B cell (primary cell): ENCODE measurements at regions not wholly inside any gene's neighbourhood (a gene's known extent, or its start where the extent isn't known, plus 50 kb on each side); places are given as distances from the start of the nearest gene placed in this dataset.

Experiments
- ATAC-seq: fragments of 200-7000 bp; cut with Tn5 transposase; one replicate; pipeline ENCODE4 v1.10.0; 2021; ENCODE audit warnings: low read depth, mild to moderate bottlenecking, moderate number of reproducible peaks, moderate library complexity
- CTCF ChIA-PET: fragments of 350-600 bp; sonication (Branson Sonifier 250); formaldehyde crosslinking; loops from one replicate; lab custom pipeline; 2021; ENCODE audit warnings: antibody characterized with exemption, inconsistent platforms; lab: Charles Lee
- POLR2A ChIA-PET: fragments of 350-600 bp; sonication (Branson Sonifier 250); formaldehyde crosslinking; loops from one replicate; lab custom pipeline; 2021; ENCODE audit warnings: antibody characterized with exemption; lab: Charles Lee
- DNase-seq: peaks from one replicate; pipeline ENCODE4 v3.0.0; 2013
- H2AFZ ChIP-seq: 2 replicates; pipeline ENCODE4 v1.6.1; 2012; ENCODE audit warnings: mild to moderate bottlenecking, low read depth, low read length; ENCODE audit not compliant: insufficient read depth, poor library complexity, severe bottlenecking
- H3K27ac ChIP-seq, 2 donors: 1 replicate in 1 of 2; 2 replicates in 1 of 2; pipeline ENCODE4 v1.5.1; 2012 to 2013; ENCODE audit warnings: low read length in 2 of 2, mild to moderate bottlenecking in 2 of 2, moderate library complexity in 1 of 2
- H3K27me3 ChIP-seq, 4 experiments: fragments of 200-600 bp in 1 of 4; sonication (generic) in 1 of 4; replicated peaks in 1 of 4; 1 replicate in 2 of 4; 2 replicates in 2 of 4; pipeline versions ENCODE4 v1.6.1 to v1.7.0; 2013 to 2016; ENCODE audit warnings: low read length in 3 of 4, mild to moderate bottlenecking in 2 of 4, mixed read lengths in 1 of 4, moderate library complexity in 1 of 4; ENCODE audit not compliant: insufficient read depth in 4 of 4, control insufficient read depth in 3 of 4; ENCODE audit errors: control extremely low read depth in 1 of 4
- H3K36me3 ChIP-seq, 2 experiments: replicated peaks in 1 of 2; 1 replicate in 1 of 2; 2 replicates in 1 of 2; pipeline versions ENCODE4 v1.6.1 to v1.7.1; 2013; ENCODE audit warnings: low read length in 1 of 2; ENCODE audit not compliant: insufficient read depth in 2 of 2, control insufficient read depth in 1 of 2; ENCODE audit errors: control extremely low read depth in 1 of 2, extremely low read depth in 1 of 2
- H3K4me1 ChIP-seq, 2 donors: fragments of 200-600 bp in 1 of 2; sonication (generic) in 1 of 2; 1 replicate in 1 of 2; 2 replicates in 1 of 2; pipeline versions ENCODE4 v1.5.1 to v1.6.1; 2013 to 2017; ENCODE audit warnings: low read length in 2 of 2; ENCODE audit not compliant: control insufficient read depth in 2 of 2, insufficient read depth in 2 of 2
- H3K4me2 ChIP-seq: replicated peaks from 2 replicates; pipeline ENCODE3; 2012; ENCODE audit warnings: mild to moderate bottlenecking, low read depth, low read length; ENCODE audit not compliant: poor library complexity, severe bottlenecking
- H3K4me3 ChIP-seq, 5 experiments: fragments of 200-600 bp in 1 of 5; sonication (generic) in 1 of 5; 1 replicate in 3 of 5; 2 replicates in 2 of 5; pipeline versions ENCODE4 v1.5.1 to v1.7.0; 2011 to 2016; ENCODE audit warnings: low read length in 4 of 5, mild to moderate bottlenecking in 4 of 5, low read depth in 2 of 5, control low read depth in 1 of 5, moderate library complexity in 1 of 5; ENCODE audit not compliant: insufficient read depth in 1 of 5; ENCODE audit errors: control extremely low read depth in 1 of 5, extremely low read depth in 1 of 5
- H3K79me2 ChIP-seq: fragments of 200-600 bp; sonication (generic); one replicate; pipeline ENCODE4 v1.6.0; 2016; ENCODE audit warnings: low read length; ENCODE audit not compliant: control insufficient read depth, insufficient read depth
- H3K9ac ChIP-seq: fragments of 200-600 bp; sonication (generic); 2 replicates; pipeline ENCODE4 v1.6.1; 2017; ENCODE audit warnings: mild to moderate bottlenecking, low read length, moderate library complexity
- H3K9me3 ChIP-seq, 3 donors: one replicate each; pipeline versions ENCODE4 v1.6.1 to v1.7.1; 2013; ENCODE audit warnings: low read length in 2 of 3; ENCODE audit not compliant: control insufficient read depth in 2 of 3, insufficient read depth in 1 of 3; ENCODE audit errors: control extremely low read depth in 1 of 3
- H4K20me1 ChIP-seq: 2 replicates; pipeline ENCODE4 v1.6.0; 2012; ENCODE audit warnings: mild to moderate bottlenecking, low read length; ENCODE audit not compliant: insufficient read depth, control insufficient read depth, poor library complexity, severe bottlenecking
- H3K27ac Mint-ChIP-seq: one replicate; pipeline ENCODE4 v1.8.0; 2021; ENCODE audit warnings: mixed read lengths
- H3K27me3 Mint-ChIP-seq: one replicate; pipeline ENCODE4 v1.8.0; 2021; ENCODE audit warnings: mixed read lengths
- H3K4me1 Mint-ChIP-seq: one replicate; pipeline ENCODE4 v1.8.0; 2021; ENCODE audit warnings: mixed read lengths
- H3K4me3 Mint-ChIP-seq: one replicate; pipeline ENCODE4 v1.8.0; 2021; ENCODE audit warnings: mixed read lengths
- H3K9me3 Mint-ChIP-seq: one replicate; pipeline ENCODE4 v1.8.0; 2022; ENCODE audit warnings: mixed read lengths; ENCODE audit not compliant: insufficient read depth
- CTCF ChIP-seq: fragments of 200-600 bp; IDR thresholded peaks from one replicate; pipeline ENCODE4 v1.8.0; 2022; ENCODE audit warnings: antibody characterized with exemption, mild to moderate bottlenecking
- EZH2 ChIP-seq: IDR thresholded peaks from 2 replicates; pipeline ENCODE4 v1.6.1; 2012; ENCODE audit warnings: borderline replicate concordance, low read depth, mild to moderate bottlenecking, moderate library complexity, low read length; ENCODE audit not compliant: insufficient read depth, poor library complexity, severe bottlenecking
- WGBS: methylation state at CpG from one replicate; pipeline ENCODE4 v1.1.5; 2013; ENCODE audit warnings: missing lambda C conversion rate; ENCODE audit not compliant: insufficient coverage; 5-methylcytosine and 5-hydroxymethylcytosine counted together
- intact Hi-C: fragments of 100-400 bp; cut with micrococcal nuclease; formaldehyde crosslinking; loops from one replicate; pipeline ENCODE4 v1.10.0; 2022

DNA sequence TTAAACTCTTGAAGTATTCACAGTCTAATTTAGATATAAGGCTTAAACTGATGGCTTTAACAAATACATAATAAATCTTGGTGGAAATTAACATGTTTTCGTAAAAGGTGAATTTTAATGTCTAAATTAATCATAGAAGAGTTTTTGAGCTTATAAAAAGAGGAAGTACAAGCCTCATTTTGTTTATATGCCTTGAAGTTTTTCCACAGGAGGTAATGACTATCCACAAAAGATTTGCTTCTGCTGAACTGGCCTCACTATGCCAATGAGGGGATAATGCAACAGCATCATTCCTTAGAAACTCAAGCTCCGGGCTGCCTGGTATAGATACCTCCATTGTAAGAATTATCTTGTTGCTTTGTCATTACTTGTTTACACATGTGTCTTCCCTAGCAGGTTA is 175.6 kb downstream of the DUSP6 start:
- H3K4me3 Mint-ChIP-seq = no peak overlapping the region

GRCh38 chr12:89173678-89174077 is 178.6 kb downstream of the DUSP6 start:
- no peaks in the 10 kb centered on the region for H3K27me3 ChIP-seq
- H3K9me3 Mint-ChIP-seq = no peaks in the 10 kb centered on the region
- H3K4me2 ChIP-seq = no peak overlapping the region
- WGBS = no CpG with 5 or more reads among the region's 4 CpGs
- TF ChIP-seq CTCF (no peak), EZH2 (no peak)
- no peak overlapping the region for H3K4me3 ChIP-seq
- no peak overlapping the region for H3K27ac ChIP-seq
- intact Hi-C loops = no loop called here
- no peak overlapping the region for H2AFZ ChIP-seq
- H4K20me1 ChIP-seq = no peaks in the 10 kb centered on the region
- peaks cover 4% of the 10 kb centered on the region for H3K27me3 Mint-ChIP-seq
- H3K27ac Mint-ChIP-seq = no peak overlapping the region
- H3K4me1 Mint-ChIP-seq = peaks cover 10% of the 10 kb centered on the region
- peaks cover 0 to 8% of the 10 kb centered on the region in 2 donors for H3K4me1 ChIP-seq
- no peaks in the 10 kb centered on the region for H3K36me3 ChIP-seq
- DNase-seq (no peak), ATAC-seq (no peak)
- ChIA-PET POLR2A (no interaction called here), CTCF (no interaction called here)
- no peak overlapping the region for H3K4me3 Mint-ChIP-seq
- no peaks in the 10 kb centered on the region for H3K79me2 ChIP-seq
- no peaks in the 10 kb centered on the region for H3K9me3 ChIP-seq
- H3K9ac ChIP-seq = no peak overlapping the region

More for the DNA sequence above, 175.6 kb downstream of the DUSP6 start:
- no peak overlapping the region for H2AFZ ChIP-seq
- H3K27ac Mint-ChIP-seq = no peak overlapping the region
- TF ChIP-seq CTCF (no peak), EZH2 (no peak)
- peaks cover 0 to 8% of the 10 kb centered on the region in 2 donors for H3K4me1 ChIP-seq
- no peak overlapping the region for H3K4me2 ChIP-seq
- H3K27ac ChIP-seq = no peak overlapping the region
- DNase-seq (peak; percentile 14), ATAC-seq (no peak)
- H3K79me2 ChIP-seq = no peaks in the 10 kb centered on the region
- no peaks in the 10 kb centered on the region for H3K36me3 ChIP-seq
- H3K9me3 ChIP-seq = no peaks in the 10 kb centered on the region
- H4K20me1 ChIP-seq = no peaks in the 10 kb centered on the region
- H3K9ac ChIP-seq = no peak overlapping the region
- ChIA-PET CTCF (no interaction called here), POLR2A (no interaction called here)
- no peaks in the 10 kb centered on the region for H3K9me3 Mint-ChIP-seq
- peaks cover 4% of the 10 kb centered on the region for H3K27me3 Mint-ChIP-seq
- no CpG with 5 or more reads among the region's 2 CpGs for WGBS
- peaks cover 10% of the 10 kb centered on the region for H3K4me1 Mint-ChIP-seq
- H3K27me3 ChIP-seq = no peaks in the 10 kb centered on the region
- H3K4me3 ChIP-seq = no peak overlapping the region
- intact Hi-C loops = no loop called here
